Natural killer cell (primary cell): ENCODE measurements at regions not wholly inside any gene's neighbourhood (a gene's known extent, or its start where the extent isn't known, plus 50 kb on each side); places are given as distances from the start of the nearest gene placed in this dataset.

Source experiments
- ATAC-seq, 3 donors: fragments of 150-1000 bp in 2 of 3; fragments of 200-7000 bp in 1 of 3; cut with Tn5 transposase; 1 replicate in 1 of 3; 2 replicates in 2 of 3; pipeline ENCODE4 v1.10.0; 2021; ENCODE audit warnings: mild to moderate bottlenecking in 2 of 3, moderate library complexity in 2 of 3
- DNase-seq, 2 donors: peaks; one replicate each; pipeline versions ENCODE4 v3.0.0 to v3.0.0-alpha.2; 2013 to 2021; ENCODE audit warnings: mixed read lengths in 1 of 2
- H3K27ac ChIP-seq: one replicate; pipeline ENCODE4 v1.5.1; 2013; ENCODE audit warnings: mild to moderate bottlenecking, low read length
- H3K27me3 ChIP-seq: one replicate; pipeline ENCODE4 v1.6.1; 2013; ENCODE audit warnings: low read length; ENCODE audit not compliant: control insufficient read depth, insufficient read depth
- H3K36me3 ChIP-seq: one replicate; pipeline ENCODE4 v1.6.1; 2013; ENCODE audit warnings: low read length; ENCODE audit not compliant: control insufficient read depth, insufficient read depth
- H3K4me1 ChIP-seq: one replicate; pipeline ENCODE4 v1.6.1; 2013; ENCODE audit warnings: low read length; ENCODE audit not compliant: control insufficient read depth, insufficient read depth
- H3K4me3 ChIP-seq: one replicate; pipeline ENCODE4 v1.5.1; 2013; ENCODE audit warnings: low read length
- H3K9me3 ChIP-seq: one replicate; pipeline ENCODE4 v1.6.1; 2013; ENCODE audit warnings: low read length; ENCODE audit not compliant: control insufficient read depth, insufficient read depth
- H3K27ac Mint-ChIP-seq, 2 donors: one replicate each; pipeline ENCODE4 v1.8.0; 2022; ENCODE audit warnings: mild to moderate bottlenecking in 2 of 2, mixed read lengths in 2 of 2, moderate library complexity in 1 of 2
- H3K27me3 Mint-ChIP-seq, 2 donors: one replicate each; pipeline ENCODE4 v1.8.0; 2022; ENCODE audit warnings: low read depth in 2 of 2, mixed read lengths in 2 of 2
- H3K36me3 Mint-ChIP-seq: one replicate; pipeline ENCODE4 v1.8.0; 2022; ENCODE audit warnings: mixed read lengths
- H3K4me1 Mint-ChIP-seq, 2 donors: one replicate each; pipeline ENCODE4 v1.8.0; 2022; ENCODE audit warnings: mixed read lengths in 2 of 2
- H3K4me3 Mint-ChIP-seq: one replicate; pipeline ENCODE4 v1.8.0; 2022; ENCODE audit warnings: mild to moderate bottlenecking, moderate library complexity, mixed read lengths
- H3K9me3 Mint-ChIP-seq, 2 donors: one replicate each; pipeline ENCODE4 v1.8.0; 2022; ENCODE audit warnings: mixed read lengths in 2 of 2
- CTCF ChIP-seq: fragments of 200-600 bp; IDR thresholded peaks from one replicate; pipeline ENCODE4 v1.8.0; 2022; ENCODE audit warnings: antibody characterized with exemption
- WGBS: methylation state at CpG from one replicate; pipeline ENCODE4 v1.1.7; 2013; ENCODE audit warnings: missing lambda C conversion rate; ENCODE audit not compliant: insufficient coverage; 5-methylcytosine and 5-hydroxymethylcytosine counted together
- intact Hi-C: fragments of 100-400 bp; cut with micrococcal nuclease; formaldehyde crosslinking; loops from one replicate; pipeline ENCODE4 v1.14.2; 2022

GRCh38 chr1:70627910-70628309 is 216.8 kb downstream of the CTH start:
- H3K4me3 ChIP-seq: no peak overlapping the region
- Mint-ChIP-seq H3K4me1 (no peaks in the 10 kb centered on the region), H3K9me3 (peaks cover 0 to 2% of the 10 kb centered on the region in 2 donors), H3K36me3 (no peaks in the 10 kb centered on the region), H3K27me3 (no peaks in the 10 kb centered on the region), H3K4me3 (no peak overlapping the region), H3K27ac (no peak overlapping the region)
- no peaks in the 10 kb centered on the region for H3K4me1 ChIP-seq
- ATAC-seq (no peak), DNase-seq (no peak)
- no peaks in the 10 kb centered on the region for H3K27me3 ChIP-seq
- H3K36me3 ChIP-seq: no peaks in the 10 kb centered on the region
- no peaks in the 10 kb centered on the region for H3K9me3 ChIP-seq
- H3K27ac ChIP-seq: no peak overlapping the region
- intact Hi-C loops: no loop called here
- no peak for TF ChIP-seq CTCF
- 35% methylated on average over 4 of the region's 4 CpGs for WGBS

- H3K27ac ChIP-seq: no peak overlapping the region
- H3K27me3 Mint-ChIP-seq: no peaks in the 10 kb centered on the region
- TF ChIP-seq CTCF: no peak
- no peaks in the 10 kb centered on the region for H3K36me3 ChIP-seq
- no peak overlapping the region for H3K4me3 Mint-ChIP-seq
- peaks cover 0 to 2% of the 10 kb centered on the region in 2 donors for H3K9me3 Mint-ChIP-seq
- H3K27ac Mint-ChIP-seq: no peak overlapping the region
- intact Hi-C loops: no loop called here
- no peak overlapping the region for H3K4me3 ChIP-seq
- no peaks in the 10 kb centered on the region for H3K4me1 Mint-ChIP-seq
- DNase-seq (no peak), ATAC-seq (no peak)
- H3K9me3 ChIP-seq: no peaks in the 10 kb centered on the region
- H3K4me1 ChIP-seq: no peaks in the 10 kb centered on the region
- H3K36me3 Mint-ChIP-seq: no peaks in the 10 kb centered on the region
- no peaks in the 10 kb centered on the region for H3K27me3 ChIP-seq
- WGBS: 72% methylated on average over 5 of the region's 5 CpGs
Measured at GRCh38 chr1:70628973-70629372, 217.9 kb downstream of the CTH start.

GRCh38 chr1:70633004-70633403 is 221.9 kb downstream of the CTH start:
- Histone ChIP-seq H3K4me3 (no peak overlapping the region), H3K9me3 (no peaks in the 10 kb centered on the region), H3K27me3 (no peaks in the 10 kb centered on the region), H3K36me3 (no peaks in the 10 kb centered on the region), H3K4me1 (no peaks in the 10 kb centered on the region), H3K27ac (no peak overlapping the region)
- no peak for ATAC-seq
- H3K4me3 Mint-ChIP-seq: no peak overlapping the region
- no peaks in the 10 kb centered on the region for H3K27me3 Mint-ChIP-seq
- H3K4me1 Mint-ChIP-seq: no peaks in the 10 kb centered on the region
- H3K27ac Mint-ChIP-seq: no peak overlapping the region
- no peak for DNase-seq
- intact Hi-C loops: no loop called here
- WGBS: 85% methylated on average over 1 of the region's 1 CpG
- TF ChIP-seq CTCF: no peak
- peaks cover 2 to 8% of the 10 kb centered on the region in 2 donors for H3K9me3 Mint-ChIP-seq
- no peaks in the 10 kb centered on the region for H3K36me3 Mint-ChIP-seq

GRCh38 chr1:70635868-70636267 is 224.8 kb downstream of the CTH start:
- no peak overlapping the region for H3K4me3 Mint-ChIP-seq
- no peaks in the 10 kb centered on the region for H3K4me1 Mint-ChIP-seq
- H3K36me3 Mint-ChIP-seq: no peaks in the 10 kb centered on the region
- WGBS: no CpG with 5 or more reads among the region's 3 CpGs
- H3K27ac Mint-ChIP-seq: no peak overlapping the region
- no peak for TF ChIP-seq CTCF
- H3K27me3 Mint-ChIP-seq: no peaks in the 10 kb centered on the region
- Histone ChIP-seq H3K36me3 (no peaks in the 10 kb centered on the region), H3K27ac (no peak overlapping the region), H3K4me1 (no peaks in the 10 kb centered on the region), H3K4me3 (no peak overlapping the region), H3K9me3 (no peaks in the 10 kb centered on the region), H3K27me3 (no peaks in the 10 kb centered on the region)
- intact Hi-C loops: no loop called here
- peaks cover 2 to 8% of the 10 kb centered on the region in 2 donors for H3K9me3 Mint-ChIP-seq
- ATAC-seq: no peak
- no peak for DNase-seq
